T-cell (primary cell): ENCODE measurements at regions not wholly inside any gene's neighbourhood (a gene's known extent, or its start where the extent isn't known, plus 50 kb on each side); places are given as distances from the start of the nearest gene placed in this dataset.
"Not testable (repeated sequence)": the region's sequence is repeated elsewhere in the genome, so short reads cannot be mapped to it uniquely, and the experiment has no call there.

Source experiments
- ATAC-seq, 4 experiments: fragments of 200-7000 bp in 3 of 4; fragments of 150-1000 bp in 1 of 4; cut with Tn5 transposase; replicated peaks in 1 of 4; 1 replicate in 3 of 4; 2 replicates in 1 of 4; pipeline ENCODE4 v1.10.0; 2021; ENCODE audit warnings: moderate library complexity in 3 of 4, mild to moderate bottlenecking in 2 of 4, moderate number of reproducible peaks in 1 of 4
- CTCF ChIA-PET, 2 donors: fragments of 300-600 bp; sonication (Branson Sonifier 250); formaldehyde crosslinking; loops; one replicate each; lab custom pipeline; 2022; ENCODE audit warnings: antibody characterized with exemption in 2 of 2; lab: Charles Lee
- POLR2A ChIA-PET, 2 donors: fragments of 300-600 bp; sonication (Branson Sonifier 250); formaldehyde crosslinking; loops; one replicate each; lab custom pipeline; 2022; ENCODE audit warnings: antibody characterized with exemption in 2 of 2; lab: Charles Lee
- DNase-seq, 35 experiments: peaks; one replicate each; pipeline versions ENCODE4 v3.0.0 to v3.0.0-alpha.2; 2013 to 2023
- H3K27ac ChIP-seq: one replicate; pipeline ENCODE4 v1.5.1; 2013; ENCODE audit warnings: low read length
- H3K27me3 ChIP-seq, 2 experiments: replicated peaks in 1 of 2; 1 replicate in 1 of 2; 2 replicates in 1 of 2; pipeline versions ENCODE4 v1.6.1 to v1.7.0; 2013; ENCODE audit warnings: low read length in 1 of 2, mixed read lengths in 1 of 2; ENCODE audit not compliant: control insufficient read depth in 2 of 2, insufficient read depth in 2 of 2; ENCODE audit errors: extremely low read depth in 1 of 2
- H3K36me3 ChIP-seq, 2 donors: 1 replicate in 1 of 2; 2 replicates in 1 of 2; pipeline versions ENCODE4 v1.6.1 to v1.7.0; 2013; ENCODE audit warnings: low read length in 1 of 2; ENCODE audit not compliant: control insufficient read depth in 2 of 2, insufficient read depth in 1 of 2; ENCODE audit errors: extremely low read depth in 1 of 2
- H3K4me1 ChIP-seq, 2 experiments: 1 replicate in 1 of 2; 2 replicates in 1 of 2; pipeline versions ENCODE4 v1.6.1 to v1.7.0; 2013; ENCODE audit warnings: low read length in 2 of 2, mixed read lengths in 1 of 2; ENCODE audit not compliant: insufficient read depth in 2 of 2, control insufficient read depth in 1 of 2; ENCODE audit errors: extremely low read depth in 1 of 2
- H3K4me3 ChIP-seq, 2 donors: 1 replicate in 1 of 2; 2 replicates in 1 of 2; pipeline versions ENCODE4 v1.5.1 to v1.7.0; 2013; ENCODE audit warnings: mild to moderate bottlenecking in 2 of 2, low read length in 1 of 2, moderate library complexity in 1 of 2; ENCODE audit not compliant: control insufficient read depth in 1 of 2; ENCODE audit errors: extremely low read depth in 1 of 2
- H3K9me3 ChIP-seq: 2 replicates; pipeline ENCODE4 v1.7.0; 2013
- H3K27ac Mint-ChIP-seq, 2 donors: one replicate each; pipeline ENCODE4 v1.8.0; 2020 to 2021; ENCODE audit warnings: mild to moderate bottlenecking in 2 of 2, mixed read lengths in 2 of 2
- H3K27me3 Mint-ChIP-seq, 2 donors: one replicate each; pipeline ENCODE4 v1.8.0; 2021 to 2022; ENCODE audit warnings: mixed read lengths in 2 of 2
- H3K36me3 Mint-ChIP-seq: one replicate; pipeline ENCODE4 v1.8.0; 2021; ENCODE audit warnings: mixed read lengths
- H3K4me1 Mint-ChIP-seq, 3 donors: one replicate each; pipeline ENCODE4 v1.8.0; 2020 to 2022; ENCODE audit warnings: mixed read lengths in 3 of 3, mild to moderate bottlenecking in 1 of 3
- H3K4me3 Mint-ChIP-seq, 3 donors: one replicate each; pipeline ENCODE4 v1.8.0; 2020 to 2022; ENCODE audit warnings: mild to moderate bottlenecking in 3 of 3, mixed read lengths in 3 of 3, moderate library complexity in 3 of 3
- H3K9me3 Mint-ChIP-seq, 3 donors: one replicate each; pipeline ENCODE4 v1.8.0; 2020 to 2022; ENCODE audit warnings: mixed read lengths in 3 of 3
- whole genome bisulfite sequencing: methylation state at CpG from one replicate; pipeline ENCODE4 v1.1.5; 2013; ENCODE audit warnings: missing lambda C conversion rate; ENCODE audit not compliant: insufficient coverage; 5-methylcytosine and 5-hydroxymethylcytosine counted together

- H3K4me1 ChIP-seq, H3K36me3 ChIP-seq, H3K4me3 Mint-ChIP-seq, ATAC-seq, H3K36me3 Mint-ChIP-seq, H3K9me3 ChIP-seq, POLR2A ChIA-PET, H3K27ac ChIP-seq, DNase-seq, H3K27me3 ChIP-seq, H3K27ac Mint-ChIP-seq, CTCF ChIA-PET, H3K4me3 ChIP-seq, H3K4me1 Mint-ChIP-seq: not testable (repeated sequence)
- no CpG with 5 or more reads among the region's 2 CpGs for WGBS
- H3K9me3 Mint-ChIP-seq, result peaks cover 17 to 21% (median 19%) of the 10 kb centered on the region in 3 donors
- H3K27me3 Mint-ChIP-seq, result peaks cover 13 to 20% of the 10 kb centered on the region in 2 donors
These were observed 468.7 kb downstream of the FAM72C start for GRCh38 chr1:143503048-143503447.

- H3K4me3 ChIP-seq, H3K36me3 Mint-ChIP-seq, POLR2A ChIA-PET, H3K27ac ChIP-seq, H3K36me3 ChIP-seq, ATAC-seq, CTCF ChIA-PET, H3K9me3 ChIP-seq, H3K4me3 Mint-ChIP-seq, H3K4me1 Mint-ChIP-seq, DNase-seq, H3K27ac Mint-ChIP-seq: not testable (repeated sequence)
- Histone ChIP-seq H3K4me1 (peaks cover 0 to 12% of the 10 kb centered on the region in 2 experiments), H3K27me3 (peaks cover 0 to 19% of the 10 kb centered on the region in 2 experiments)
- peaks cover 17 to 21% (median 19%) of the 10 kb centered on the region in 3 donors for H3K9me3 Mint-ChIP-seq
- WGBS, result 77% methylated on average over 2 of the region's 4 CpGs
- H3K27me3 Mint-ChIP-seq, result peaks cover 13 to 20% of the 10 kb centered on the region in 2 donors
These were observed 469.7 kb downstream of the FAM72C start for GRCh38 chr1:143502038-143502437.

- H3K36me3 Mint-ChIP-seq, H3K27ac ChIP-seq, CTCF ChIA-PET, H3K4me1 Mint-ChIP-seq, POLR2A ChIA-PET, H3K9me3 ChIP-seq, H3K27ac Mint-ChIP-seq, ATAC-seq, H3K36me3 ChIP-seq: not testable (repeated sequence)
- WGBS, result under 1% methylated on average over 43 of the region's 85 CpGs
- Histone ChIP-seq H3K27me3 (peaks cover 0 to 22% of the 10 kb centered on the region in 2 experiments), H3K4me1 (peaks cover 0 to 13% of the 10 kb centered on the region in 2 experiments), H3K4me3 (peak overlapping the region in 1 of 2 donors; percentile 12)
- H3K4me3 Mint-ChIP-seq, result peak overlapping the region in 2 of 3 donors; percentile 21 to 31
- peaks cover 10 to 13% (median 12%) of the 10 kb centered on the region in 3 donors for H3K9me3 Mint-ChIP-seq
- DNase-seq, result peak in 8 of 35 experiments; percentile 0 to 25 (median 5)
- peaks cover 10 to 11% of the 10 kb centered on the region in 2 donors for H3K27me3 Mint-ChIP-seq
These were observed 473.6 kb downstream of the FAM72C start for GRCh38 chr1:143498059-143498749.

DNA sequence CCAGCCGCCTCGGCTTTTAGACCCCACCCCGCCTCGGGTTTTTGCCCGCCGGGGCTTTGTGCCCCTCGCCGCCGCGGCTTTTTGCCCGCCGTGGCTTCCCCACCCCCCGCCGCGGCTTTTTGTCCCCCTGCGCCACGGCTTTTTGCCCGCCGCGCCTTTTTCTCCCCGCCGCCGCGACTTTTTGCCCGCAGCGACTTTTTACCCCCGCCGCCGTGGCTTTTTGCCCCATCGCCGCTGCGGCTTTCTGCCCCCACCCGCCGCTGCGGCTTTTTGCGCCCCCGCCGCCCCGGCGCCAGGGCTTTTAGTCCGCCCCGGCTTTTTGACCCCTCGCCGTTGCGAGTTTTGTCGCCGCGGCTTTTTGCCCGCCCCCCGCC lies 474.4 kb downstream of the FAM72C start:
- Histone ChIP-seq H3K36me3 (no peaks in the 10 kb centered on the region), H3K27ac (no peak overlapping the region), H3K9me3 (no peaks in the 10 kb centered on the region), H3K27me3 (peaks cover 0 to 22% of the 10 kb centered on the region in 2 experiments), H3K4me3 (peak overlapping the region in 1 of 2 donors; percentile 7), H3K4me1 (peaks cover 0 to 13% of the 10 kb centered on the region in 2 experiments)
- peaks cover 4 to 6% of the 10 kb centered on the region in 2 donors for H3K27me3 Mint-ChIP-seq
- peaks cover 3 to 4% (median 4%) of the 10 kb centered on the region in 3 donors for H3K9me3 Mint-ChIP-seq
- WGBS, result 2% methylated on average over 50 of the region's 50 CpGs
- ChIA-PET POLR2A (no interaction called here), CTCF (no interaction called here)
- H3K4me1 Mint-ChIP-seq, result no peaks in the 10 kb centered on the region
- no peak overlapping the region for H3K4me3 Mint-ChIP-seq
- H3K36me3 Mint-ChIP-seq, result no peaks in the 10 kb centered on the region
- DNase-seq (peak in 6 of 35 experiments; percentile 0 to 25 (median 8)), ATAC-seq (no peak)
- no peak overlapping the region for H3K27ac Mint-ChIP-seq

GRCh38 chr1:143496526-143497373 lies 475.0 kb downstream of the FAM72C start:
- Histone ChIP-seq H3K4me3 (peak overlapping the region in 1 of 2 donors; percentile 7), H3K4me1 (peaks cover 0 to 13% of the 10 kb centered on the region in 2 experiments), H3K27me3 (peaks cover 0 to 22% of the 10 kb centered on the region in 2 experiments)
- POLR2A ChIA-PET, H3K36me3 ChIP-seq, H3K9me3 ChIP-seq, H3K27ac ChIP-seq, CTCF ChIA-PET, ATAC-seq, DNase-seq, H3K27me3 Mint-ChIP-seq, H3K9me3 Mint-ChIP-seq, H3K36me3 Mint-ChIP-seq, H3K27ac Mint-ChIP-seq, H3K4me1 Mint-ChIP-seq: not testable (repeated sequence)
- 0% methylated on average over 1 of the region's 37 CpGs for WGBS
- peak overlapping the region in 2 of 3 donors; percentile 37 to 44 for H3K4me3 Mint-ChIP-seq
